NOMO-1 treated with DMSO at 0.1 percent for 48 hours (cell line): ENCODE measurements at regions not wholly inside any gene's neighbourhood (a gene's known extent, or its start where the extent isn't known, plus 50 kb on each side); places are given as distances from the start of the nearest gene placed in this dataset.
A peak's percentile ranks its signal among the peaks of the same experiment; 100 is the strongest.

Experiments
- DNase-seq: peaks from one replicate; lab custom pipeline; 2025; ENCODE audit not compliant: unreplicated experiment; lab: John Stamatoyannopoulos, UW

DNA sequence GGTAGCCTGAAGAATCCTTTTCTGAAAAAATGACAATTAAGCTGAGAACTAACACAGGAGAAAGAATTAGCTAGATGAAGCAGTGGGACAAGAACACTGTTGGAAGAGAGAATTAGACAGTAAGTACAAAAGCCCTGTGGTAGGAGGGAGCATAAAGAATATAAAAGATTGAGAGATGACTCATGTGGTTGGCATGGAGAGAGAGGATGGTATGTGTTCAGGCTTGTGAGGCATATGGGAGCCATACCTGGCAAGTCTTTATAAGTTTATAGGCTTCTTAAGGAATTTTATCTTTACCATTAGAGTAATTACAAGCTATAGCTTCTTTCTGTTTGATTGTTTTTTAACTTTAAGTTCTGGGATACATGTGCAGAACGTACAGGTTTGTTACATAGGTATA is 325.0 kb downstream of the ARL6IP6 start:
- no peak for DNase-seq

DNA sequence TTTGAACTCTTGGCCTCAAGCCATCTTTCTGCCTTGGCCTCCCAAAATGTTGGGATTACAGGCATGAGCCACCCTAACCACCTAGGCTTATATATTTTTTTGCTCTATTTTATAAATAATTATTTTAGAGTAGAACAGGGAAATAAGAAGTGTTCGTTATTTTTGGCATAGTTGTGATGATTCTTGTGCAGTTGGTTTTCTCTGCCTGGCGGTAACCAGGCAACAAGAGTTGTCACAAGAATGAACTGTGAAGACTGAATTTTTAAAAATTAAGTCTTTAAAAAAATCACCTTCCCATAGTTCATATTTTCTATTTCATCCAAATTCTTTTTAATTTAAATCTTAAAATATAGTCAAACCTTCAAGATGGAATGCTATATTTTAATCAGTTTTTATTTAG is 310.2 kb downstream of the ARL6IP6 start:
- DNase-seq: no peak

DNA sequence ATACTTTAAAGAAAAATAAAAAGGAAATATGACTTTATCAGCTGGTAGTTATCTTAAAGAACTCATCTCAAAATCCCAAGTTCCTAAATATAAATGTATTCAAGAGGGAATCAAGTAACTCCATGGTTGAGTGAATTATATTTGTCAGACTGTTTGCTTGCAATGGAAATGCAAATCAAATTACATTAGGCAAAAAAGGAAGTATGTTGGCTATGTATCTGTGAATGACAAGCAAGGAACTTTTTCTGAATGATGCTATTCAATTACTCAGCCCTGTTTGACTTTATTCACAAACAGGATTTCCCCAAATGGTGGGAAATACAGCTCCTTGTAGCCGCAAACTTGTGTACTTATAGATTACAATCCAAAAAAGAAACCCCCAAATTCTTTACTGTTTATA is 309.1 kb downstream of the ARL6IP6 start:
- DNase-seq: no peak

DNA sequence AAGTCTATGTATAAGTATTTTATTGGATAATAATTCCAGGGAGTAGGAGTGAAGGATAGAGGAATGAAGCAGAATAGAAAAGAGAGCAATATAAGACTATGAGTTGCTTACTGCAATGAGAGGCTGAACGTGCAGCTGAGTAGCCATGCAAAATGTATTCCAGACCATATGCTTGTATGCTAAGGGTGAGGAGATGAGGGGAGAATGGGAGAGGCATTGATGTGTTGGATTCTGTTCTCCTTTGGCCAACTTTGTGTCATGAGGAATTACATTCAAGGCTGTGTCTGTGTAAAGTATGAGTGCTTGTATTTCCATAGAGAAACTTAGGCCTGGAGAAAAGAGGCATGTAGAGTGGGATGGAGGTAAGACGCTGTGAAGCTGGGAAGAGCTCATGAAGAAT is 301.8 kb downstream of the ARL6IP6 start:
- no peak for DNase-seq

DNA sequence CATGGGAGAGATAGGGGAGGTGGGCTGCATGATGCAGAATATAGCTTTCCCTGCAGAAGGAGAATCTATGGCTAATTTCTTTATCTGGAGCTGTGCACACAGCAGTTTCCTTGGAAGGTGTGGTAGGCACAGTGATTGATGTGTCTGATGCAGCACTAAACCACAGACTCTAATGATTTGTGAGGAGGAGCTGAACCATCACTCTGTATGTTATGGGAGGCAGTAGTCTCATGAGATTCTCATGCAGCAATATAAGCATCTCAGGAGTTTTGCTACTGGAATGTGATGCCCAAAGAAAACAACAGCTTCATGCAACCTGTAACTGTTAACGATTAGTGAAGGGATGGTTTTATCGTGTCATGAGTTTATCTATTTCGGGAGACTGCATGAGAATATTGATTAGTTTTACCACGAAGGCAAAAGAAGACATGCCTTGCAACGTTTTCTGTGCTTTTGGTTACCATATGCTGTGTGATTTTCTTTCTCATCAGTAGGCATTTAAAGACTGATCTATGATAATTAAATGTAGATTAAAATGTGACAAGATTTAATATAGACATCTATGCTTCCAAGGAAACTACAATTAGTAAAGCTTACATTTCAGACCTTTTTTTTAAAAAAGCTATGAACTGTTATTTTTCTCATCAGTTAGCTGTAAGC is 286.8 kb downstream of the ARL6IP6 start:
- DNase-seq: no peak

DNA sequence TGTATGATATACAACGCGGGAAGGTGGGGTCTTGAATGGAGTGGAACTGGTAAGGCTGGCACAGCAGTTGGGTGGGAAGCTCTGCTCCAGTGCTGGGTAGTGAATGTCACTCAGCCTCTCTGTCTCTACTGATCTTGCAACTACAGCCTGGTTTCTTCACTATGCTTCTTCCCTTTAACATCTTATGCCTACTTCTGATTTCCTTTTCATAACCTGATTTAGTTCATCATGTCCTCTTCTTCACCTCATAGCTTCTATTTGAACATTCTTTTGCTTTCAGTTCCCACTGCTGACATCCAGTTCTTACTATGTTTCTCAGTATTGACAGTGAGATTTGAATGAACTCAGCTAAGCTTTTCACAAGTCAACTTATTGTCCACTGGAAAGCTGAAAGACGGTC is 286.2 kb downstream of the ARL6IP6 start:
- DNase-seq: no peak

DNA sequence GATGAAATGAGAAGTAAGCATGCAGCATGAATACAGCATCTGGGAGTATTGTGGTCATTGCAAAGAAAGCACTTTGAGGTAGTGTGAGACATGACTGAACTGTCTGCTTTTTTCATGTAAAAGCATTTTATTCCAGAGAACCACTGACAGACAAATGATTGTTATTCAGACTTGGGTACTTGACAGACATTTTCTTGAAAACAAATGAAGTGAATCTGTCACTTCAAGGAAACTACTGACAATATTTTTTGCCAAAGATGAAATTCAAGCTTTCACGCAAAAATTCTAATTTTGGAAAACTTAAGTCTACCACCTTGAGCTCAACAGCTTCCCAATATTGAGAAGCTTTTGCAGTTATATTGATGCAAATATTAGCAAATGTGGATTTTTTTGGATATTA is 255.7 kb downstream of the ARL6IP6 start:
- DNase-seq: no peak

DNA sequence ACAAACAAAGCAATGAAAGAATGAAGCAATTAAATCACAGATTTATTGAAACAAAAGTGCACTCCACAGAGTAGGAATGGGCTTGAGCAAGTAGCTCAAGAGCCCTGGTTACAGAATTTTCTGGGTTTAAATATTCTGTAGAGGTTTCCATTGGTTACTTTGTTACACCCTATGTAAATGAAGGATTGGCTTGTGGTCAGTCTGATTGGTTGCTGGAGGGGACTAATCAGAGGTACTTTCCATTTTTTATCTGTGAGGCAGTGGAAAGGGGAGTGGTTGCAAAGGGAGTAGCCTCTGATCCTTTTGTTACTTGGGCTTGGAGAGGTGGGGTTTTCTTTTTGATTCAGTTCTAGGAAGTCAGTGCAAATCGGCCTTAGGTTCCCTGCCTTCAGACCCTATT is 253.3 kb downstream of the ARL6IP6 start:
- DNase-seq: no peak

DNA sequence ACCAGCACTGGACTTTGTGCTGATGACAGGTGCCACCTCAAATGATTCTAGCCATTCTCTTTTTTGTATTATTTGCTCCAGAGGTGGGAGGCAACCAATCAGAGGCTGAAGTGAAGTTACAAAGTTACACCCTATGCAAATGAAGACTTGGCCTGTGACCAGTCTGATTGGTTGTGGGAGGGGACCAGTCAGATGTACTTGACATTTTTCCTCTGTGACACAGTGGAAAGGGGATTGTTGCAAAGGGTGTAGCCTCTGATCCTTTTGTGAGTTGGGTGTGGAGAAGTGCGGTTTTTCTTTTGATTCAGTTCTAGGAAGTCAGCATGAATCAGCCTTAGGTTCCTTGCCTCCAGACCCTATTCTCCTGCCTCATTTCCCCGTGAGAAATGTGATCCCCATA is 244.0 kb downstream of the ARL6IP6 start:
- DNase-seq: no peak

DNA sequence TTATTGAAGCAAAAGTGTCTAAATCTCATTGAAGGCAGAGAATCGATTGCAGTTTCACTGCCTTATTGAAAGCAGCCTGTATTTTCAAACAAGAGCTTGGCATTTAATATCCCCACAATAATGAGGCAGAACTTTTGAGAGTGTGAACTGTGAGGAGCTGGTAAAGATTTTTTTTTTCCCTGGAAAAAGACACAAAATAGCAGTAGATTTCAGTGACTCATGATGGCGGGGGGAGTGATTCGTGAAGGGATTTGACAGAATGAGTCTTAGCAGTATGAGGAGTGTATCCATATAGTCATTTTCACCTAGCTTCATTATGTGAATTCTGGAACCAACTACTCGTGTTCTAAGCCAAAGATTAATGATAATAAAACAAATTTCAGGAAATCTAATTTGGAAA is 242.9 kb downstream of the ARL6IP6 start:
- DNase-seq: no peak

DNA sequence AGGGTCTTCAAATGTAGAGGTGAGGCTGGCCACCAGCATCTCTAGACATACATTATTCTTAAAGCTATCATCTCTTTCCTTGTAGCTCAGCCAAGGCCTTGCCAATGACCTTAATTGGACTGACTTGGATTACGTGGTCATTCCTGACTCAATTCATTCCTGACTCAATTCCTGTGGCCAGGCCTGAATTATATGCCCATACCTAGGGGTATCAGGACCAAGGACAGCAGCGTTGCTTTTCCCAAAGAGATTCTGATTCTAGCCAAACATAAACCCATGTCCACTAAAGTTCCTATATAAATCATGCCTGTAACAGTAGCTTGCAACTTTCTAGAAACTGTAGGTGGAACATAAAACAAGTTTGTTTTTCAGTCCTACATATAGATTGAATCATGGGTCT is 231.7 kb downstream of the ARL6IP6 start:
- no peak for DNase-seq

DNA sequence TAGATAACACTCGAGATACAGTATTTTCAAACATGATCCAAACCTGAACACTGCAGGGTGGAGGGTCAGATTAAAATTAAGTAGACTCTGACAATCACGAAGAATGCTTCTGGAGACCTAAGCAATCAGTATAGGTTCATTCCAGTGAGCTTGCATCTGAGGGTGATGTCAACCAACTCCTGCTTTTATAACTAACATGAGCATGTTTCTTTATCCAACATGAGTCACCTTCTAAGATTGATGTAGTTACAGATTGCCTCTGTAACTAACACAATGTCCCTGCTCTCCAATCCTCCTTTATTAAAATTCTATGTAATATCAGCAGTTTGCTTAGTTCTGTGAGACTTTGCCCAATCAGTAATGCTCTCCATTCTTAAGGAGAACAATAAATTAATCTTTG is 225.7 kb downstream of the ARL6IP6 start:
- DNase-seq: no peak

DNA sequence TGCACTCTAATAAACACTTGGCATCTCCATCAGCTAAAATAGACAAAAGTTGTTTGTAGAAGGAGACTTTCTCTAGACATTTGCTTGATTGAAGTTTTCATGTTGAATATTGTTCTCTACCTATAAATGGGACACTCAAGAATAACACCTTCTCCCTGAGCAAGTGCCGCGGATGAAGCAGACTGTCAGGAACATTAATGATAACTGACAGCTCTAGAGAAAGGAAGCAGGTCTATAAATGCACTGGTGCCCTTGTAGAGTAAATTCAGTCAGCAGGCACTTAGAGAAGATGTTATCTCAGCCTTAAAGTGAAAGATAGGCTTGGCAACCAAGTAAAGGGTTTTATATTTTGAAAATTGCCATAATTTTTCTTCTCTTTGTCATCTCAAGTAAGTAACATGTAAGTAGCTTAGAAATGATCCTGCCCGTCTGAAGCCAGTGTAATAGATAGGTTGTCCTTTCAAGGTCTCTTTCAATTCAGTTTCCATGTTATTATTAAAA is 224.6 kb downstream of the ARL6IP6 start:
- no peak for DNase-seq

DNA sequence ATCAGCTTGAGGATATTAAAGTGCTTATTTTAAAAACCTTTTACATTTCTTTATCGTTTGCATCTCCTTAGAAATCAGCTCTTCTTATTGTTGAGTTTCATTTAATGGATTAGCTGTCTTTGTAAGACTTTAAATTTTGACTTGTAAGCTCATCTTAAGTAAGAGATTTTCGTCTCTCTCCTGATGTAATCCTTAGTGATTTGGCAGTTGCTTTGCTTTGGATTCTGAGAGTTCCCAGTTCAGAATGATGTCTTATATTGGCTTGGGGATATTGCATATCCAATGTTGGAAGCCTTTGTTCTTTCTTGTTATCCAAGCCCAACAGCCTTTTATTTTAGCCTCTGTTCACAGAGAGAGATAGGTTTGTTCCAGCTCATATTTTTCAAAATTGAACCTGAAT is 212.1 kb downstream of the ARL6IP6 start:
- no peak for DNase-seq

DNA sequence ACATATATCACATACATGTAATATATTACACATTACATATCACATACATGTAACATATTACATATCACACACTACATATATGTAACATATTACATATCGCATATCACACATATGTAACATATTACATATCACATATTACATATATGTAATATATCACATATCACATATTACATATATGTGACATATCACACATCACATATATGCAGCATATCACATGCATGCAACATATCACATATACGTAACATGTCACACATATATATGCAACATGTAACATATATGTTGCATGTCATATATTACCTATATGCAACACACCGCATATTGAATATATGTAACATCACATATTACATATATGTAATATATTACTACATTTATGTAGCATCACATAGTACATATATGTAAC is 211.2 kb downstream of the ARL6IP6 start:
- no peak for DNase-seq

DNA sequence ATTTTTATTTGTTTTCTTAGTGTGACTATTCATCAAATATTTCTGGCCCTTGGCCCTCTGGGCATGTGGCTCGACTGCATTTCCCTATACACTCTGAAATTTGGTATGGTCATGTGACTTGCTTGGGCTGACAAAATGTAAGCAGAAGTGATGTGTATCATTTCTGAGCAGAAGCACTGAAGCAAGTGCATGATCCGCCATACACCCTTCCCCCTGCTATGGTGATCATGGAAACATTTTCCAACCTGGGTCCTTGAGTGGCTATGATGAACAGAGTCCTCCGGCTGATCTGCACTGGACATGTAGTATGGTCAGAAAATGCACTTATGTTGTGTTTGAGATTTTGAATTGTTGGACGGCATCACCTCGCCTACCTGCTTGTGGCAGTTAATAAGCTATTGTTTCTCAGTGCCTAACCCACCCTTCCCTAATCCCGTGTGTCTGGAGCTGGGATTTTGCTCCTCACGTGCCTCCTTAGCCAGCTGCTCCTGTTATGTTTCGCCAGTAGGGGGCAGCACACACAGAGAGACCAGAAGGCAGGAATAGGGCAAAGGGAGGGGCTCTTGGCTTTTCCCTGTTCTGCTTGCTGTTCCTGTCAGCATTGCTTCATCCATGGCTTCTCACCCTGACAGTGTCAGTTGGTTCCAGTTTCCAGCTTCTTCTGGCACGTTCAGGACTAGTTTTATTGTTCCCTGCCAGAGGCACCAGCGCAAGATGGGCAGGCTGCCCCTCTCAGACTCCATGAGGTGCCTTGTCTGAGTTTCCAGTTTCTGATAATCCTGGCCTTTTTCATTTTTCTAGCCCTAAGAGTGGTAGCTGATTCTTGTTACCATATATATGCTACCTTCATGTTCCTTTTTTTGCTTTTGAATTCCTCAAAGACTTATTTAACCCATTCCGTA is 207.4 kb downstream of the ARL6IP6 start:
- peak; percentile 42 for DNase-seq

DNA sequence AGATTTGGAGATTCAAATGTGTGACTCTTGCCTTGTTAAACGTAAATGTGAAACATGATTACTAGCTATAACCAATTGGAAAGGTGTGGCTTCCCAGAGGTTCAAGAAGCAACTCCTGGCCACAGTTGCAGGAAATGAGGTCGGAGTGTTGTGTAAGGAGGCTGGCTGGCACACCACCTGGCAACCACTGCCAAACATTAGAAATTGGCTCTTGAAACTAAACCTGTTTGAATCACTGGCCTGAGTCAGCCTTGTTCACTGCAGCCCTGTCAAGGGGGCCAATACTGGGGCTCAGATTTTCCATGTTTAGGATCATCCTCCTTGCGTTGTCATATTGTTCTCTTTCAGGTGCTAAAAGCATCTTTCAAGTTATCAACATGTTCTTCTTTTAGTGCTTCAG is 206.3 kb downstream of the ARL6IP6 start:
- DNase-seq: no peak

DNA sequence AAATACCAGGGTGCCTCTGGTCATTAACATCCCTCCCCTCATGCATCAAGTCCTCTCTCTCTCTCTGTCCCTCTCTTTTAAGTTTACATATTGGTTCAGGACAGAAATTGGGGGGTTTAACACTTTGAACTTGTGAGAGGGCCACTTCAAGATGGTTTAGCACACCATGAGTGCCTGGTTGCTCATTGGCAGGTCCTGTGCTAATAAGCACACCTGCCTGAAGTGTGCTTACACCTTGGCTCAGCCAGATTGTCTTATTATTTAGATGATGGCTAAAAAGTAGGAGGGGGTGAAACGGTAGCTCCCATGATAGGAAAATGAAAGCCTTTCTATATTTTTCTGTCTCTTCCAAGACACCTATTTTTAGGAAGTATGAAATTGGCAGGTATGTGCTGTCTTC is 205.8 kb downstream of the ARL6IP6 start:
- no peak for DNase-seq

DNA sequence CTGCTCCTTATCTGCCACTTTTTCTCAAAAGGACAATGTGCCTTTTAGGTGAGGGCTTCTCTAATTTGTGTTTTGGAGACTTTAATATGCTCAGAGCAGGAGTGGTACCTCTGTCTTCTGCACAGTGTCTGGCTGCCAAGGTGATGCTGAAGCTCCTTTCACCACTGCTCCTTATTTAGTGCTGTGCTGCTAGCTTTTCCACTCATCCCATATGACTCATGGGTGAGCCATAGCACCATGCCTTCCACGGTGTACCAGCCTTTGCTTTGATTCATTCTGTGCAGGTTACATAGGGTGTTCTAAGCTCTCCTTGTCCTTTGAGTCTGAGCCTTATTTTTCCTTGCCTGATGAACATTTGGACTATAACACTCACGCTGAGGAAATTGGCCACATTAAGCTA is 202.4 kb downstream of the ARL6IP6 start:
- DNase-seq: no peak

DNA sequence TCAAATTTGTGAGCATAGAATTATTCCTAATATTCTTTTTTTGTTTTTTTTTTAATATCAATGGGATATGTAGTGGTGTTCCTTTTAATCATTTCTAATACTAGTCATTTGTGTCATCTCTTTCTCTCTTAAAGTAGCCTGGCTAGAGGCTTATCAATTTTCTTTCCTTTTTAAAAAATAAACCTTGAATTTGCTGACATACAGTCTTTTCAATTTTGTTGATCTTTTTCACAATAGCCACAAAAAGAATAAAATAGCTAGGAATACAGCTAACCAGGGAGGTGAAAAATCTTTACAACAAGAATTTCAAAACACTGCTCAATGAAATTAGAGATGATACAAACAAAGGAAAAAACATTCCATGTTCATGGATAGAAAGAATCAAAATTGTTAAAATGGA is 192.6 kb downstream of the ARL6IP6 start:
- DNase-seq: no peak

DNA sequence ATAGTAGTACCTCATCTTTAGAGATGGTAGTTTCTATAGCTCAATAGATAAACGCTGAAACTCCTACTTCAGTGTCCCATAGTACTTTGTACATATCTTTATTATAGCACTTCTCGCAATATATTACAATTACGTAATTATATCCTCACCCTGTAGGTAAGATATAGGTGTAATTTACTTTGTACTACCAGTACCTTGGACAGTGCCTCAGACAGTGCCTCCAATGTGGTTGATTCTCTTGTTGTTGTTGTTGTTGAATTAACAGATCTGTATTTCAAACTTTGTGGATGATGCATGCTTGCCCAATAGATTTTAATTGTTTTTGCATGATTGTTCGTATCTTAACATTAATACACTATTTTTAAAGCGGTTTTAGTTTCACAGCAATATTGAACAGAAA is 188.6 kb downstream of the ARL6IP6 start:
- DNase-seq: no peak

DNA sequence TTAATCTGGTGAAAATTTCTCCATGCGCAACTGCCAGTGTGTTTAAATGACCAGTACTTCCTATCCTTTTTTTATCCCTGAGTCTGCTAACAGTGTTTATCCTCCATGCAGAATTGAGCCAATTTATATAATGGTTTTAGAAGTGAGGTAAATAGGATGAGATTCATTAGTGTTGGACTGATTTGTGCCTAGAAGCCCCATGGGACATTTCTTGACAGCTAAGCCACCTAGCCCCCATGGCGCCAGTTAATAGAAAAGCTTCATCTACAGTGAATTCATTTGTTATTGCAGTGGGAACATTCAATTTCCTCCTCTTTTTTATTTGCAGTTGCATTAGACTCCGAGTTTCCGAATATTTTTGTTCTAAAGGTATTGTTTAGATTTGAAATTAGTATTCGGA is 175.6 kb downstream of the ARL6IP6 start:
- no peak for DNase-seq

DNA sequence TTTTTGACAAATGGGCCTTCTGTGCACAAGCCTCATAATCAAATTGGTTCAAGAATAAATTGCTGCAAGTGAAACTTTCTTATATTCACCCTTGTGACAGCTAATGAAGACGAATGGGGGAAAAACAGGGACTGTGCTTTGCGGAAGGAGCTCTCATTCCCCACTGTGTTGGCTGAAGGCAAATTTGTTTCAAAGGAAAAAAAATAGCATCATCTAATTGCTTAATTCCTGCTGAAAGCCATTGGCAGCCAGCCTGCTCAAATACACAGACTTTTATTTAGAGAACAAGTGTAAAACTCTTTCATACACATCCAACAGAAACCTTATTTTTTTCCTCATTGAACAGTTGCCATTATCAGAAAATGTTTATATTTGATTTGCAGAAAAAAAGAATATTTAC is 172.3 kb downstream of the ARL6IP6 start:
- DNase-seq: no peak
